Neural cell (in vitro differentiated cells): ENCODE measurements at regions not wholly inside any gene's neighbourhood (a gene's known extent, or its start where the extent isn't known, plus 50 kb on each side); places are given as distances from the start of the nearest gene placed in this dataset.

Source experiments
- CTCF ChIP-seq: fragments of 450-650 bp; IDR thresholded peaks from 2 replicates; pipeline ENCODE4 v1.5.1; 2014; ENCODE audit warnings: antibody characterized with exemption, mild to moderate bottlenecking, moderate library complexity; ENCODE audit not compliant: poor library complexity, severe bottlenecking
- EZH2 ChIP-seq: fragments of 200-600, 300-800 bp; shearing (Covaris generic), sonication (generic); IDR thresholded peaks from 2 replicates; pipeline ENCODE4 v1.6.1; 2014; ENCODE audit warnings: antibody characterized with exemption, low read length, borderline replicate concordance, mild to moderate bottlenecking; ENCODE audit not compliant: insufficient read depth, poor library complexity, severe bottlenecking
- POLR2AphosphoS5 ChIP-seq: IDR thresholded peaks from 2 replicates; pipeline ENCODE4 v1.6.1; 2012
- RAD21 ChIP-seq: fragments of 450-650 bp; conservative IDR thresholded peaks from 2 replicates; pipeline ENCODE4 v1.6.1; 2014; ENCODE audit warnings: antibody characterized with exemption, mild to moderate bottlenecking, moderate library complexity
- REST ChIP-seq: IDR thresholded peaks from 2 replicates; pipeline ENCODE4 v1.6.1; 2012; ENCODE audit warnings: borderline replicate concordance
- TAF1 ChIP-seq: IDR thresholded peaks from 2 replicates; pipeline ENCODE4 v1.6.1; 2012; ENCODE audit warnings: low read depth

DNA sequence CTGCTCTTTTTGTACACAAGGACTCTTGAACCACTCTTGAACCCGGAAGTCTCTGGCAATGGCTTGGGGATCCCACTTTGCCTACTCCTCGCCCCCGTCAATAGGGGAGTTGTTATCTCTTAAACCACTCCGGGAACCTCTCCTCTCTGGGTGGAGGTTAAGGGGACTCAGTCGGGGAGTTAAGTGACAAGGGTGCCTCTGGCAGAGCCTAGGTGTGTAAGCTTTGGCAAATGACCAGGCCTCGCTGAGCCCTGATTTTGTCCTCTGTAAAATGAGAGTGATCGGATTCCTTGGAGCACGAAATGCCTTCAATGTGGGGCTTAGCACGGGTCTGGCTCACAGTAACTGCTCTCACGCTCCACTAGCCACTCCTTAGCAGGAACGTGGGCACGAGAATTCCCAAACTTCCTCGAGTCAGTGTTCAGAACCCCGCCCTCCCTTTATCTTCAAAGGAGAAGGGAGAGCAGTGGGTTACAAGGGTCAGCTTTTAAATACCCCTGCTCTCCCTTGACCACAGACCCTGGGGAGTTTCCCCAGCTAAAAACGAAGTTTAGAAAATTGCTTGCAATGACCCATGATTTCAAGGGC lies 193.3 kb downstream of the KATNAL1 start:
- TF ChIP-seq CTCF (no peak), REST (no peak), POLR2AphosphoS5 (no peak), RAD21 (no peak), EZH2 (no peak), TAF1 (no peak)
